Neural progenitor cell (in vitro differentiated cells): ENCODE measurements at regions not wholly inside any gene's neighbourhood (a gene's known extent, or its start where the extent isn't known, plus 50 kb on each side); places are given as distances from the start of the nearest gene placed in this dataset.

Experiments
- DNase-seq: peaks from one replicate; pipeline ENCODE4 v3.0.0-alpha.2; 2016; ENCODE audit warnings: low spot score
- H2AFZ ChIP-seq: fragments of 200-600 bp; sonication (generic); replicated peaks from 2 replicates; pipeline ENCODE4 v1.6.1; 2016; ENCODE audit warnings: antibody characterized with exemption
- H3F3A ChIP-seq: fragments of 200-600 bp; sonication (generic); 2 replicates; pipeline ENCODE4 v1.6.1; 2016; ENCODE audit warnings: antibody characterized with exemption, low read depth
- H3K27ac ChIP-seq: fragments of 200-600 bp; sonication (generic); 2 replicates; pipeline ENCODE4 v1.5.1; 2016; ENCODE audit warnings: mild to moderate bottlenecking
- H3K27me3 ChIP-seq: fragments of 200-600 bp; sonication (generic); 2 replicates; pipeline ENCODE4 v1.6.1; 2016; ENCODE audit warnings: mild to moderate bottlenecking, moderate library complexity
- H3K36me3 ChIP-seq: fragments of 200-600 bp; sonication (generic); 2 replicates; pipeline ENCODE4 v1.5.1; 2016
- H3K4me1 ChIP-seq: fragments of 200-600 bp; sonication (generic); 2 replicates; pipeline ENCODE4 v1.6.1; 2016; ENCODE audit warnings: mixed run types
- H3K4me2 ChIP-seq: fragments of 200-600 bp; sonication (generic); 2 replicates; pipeline ENCODE4 v1.6.1; 2016
- H3K4me3 ChIP-seq: fragments of 200-600 bp; sonication (generic); 2 replicates; pipeline ENCODE4 v1.5.1; 2016
- H3K79me2 ChIP-seq: fragments of 200-600 bp; sonication (generic); 2 replicates; pipeline ENCODE4 v1.6.1; 2016; ENCODE audit warnings: low read depth
- H3K9ac ChIP-seq: fragments of 200-600 bp; sonication (generic); 2 replicates; pipeline ENCODE4 v1.6.1; 2016
- H3K9me3 ChIP-seq: fragments of 200-600 bp; sonication (generic); 2 replicates; pipeline ENCODE4 v1.5.1; 2016; ENCODE audit warnings: low read depth
- H4K20me1 ChIP-seq: fragments of 200-600 bp; sonication (generic); 2 replicates; pipeline ENCODE4 v1.6.1; 2016; ENCODE audit warnings: low read depth
- H3K27ac Mint-ChIP-seq: 3 replicates; pipeline ENCODE4 v1.8.0; 2021; ENCODE audit warnings: mixed read lengths
- H3K27me3 Mint-ChIP-seq: 2 replicates; pipeline ENCODE4 v1.8.0; 2022; ENCODE audit warnings: low read depth, mild to moderate bottlenecking, inconsistent platforms, moderate library complexity, mixed read lengths; ENCODE audit not compliant: insufficient read depth
- H3K36me3 Mint-ChIP-seq: 3 replicates; pipeline ENCODE4 v1.8.0; 2021; ENCODE audit warnings: mixed read lengths
- H3K4me1 Mint-ChIP-seq: 3 replicates; pipeline ENCODE4 v1.8.0; 2021; ENCODE audit warnings: mixed read lengths
- H3K4me3 Mint-ChIP-seq: 3 replicates; pipeline ENCODE4 v1.8.0; 2021; ENCODE audit warnings: mild to moderate bottlenecking, moderate library complexity, mixed read lengths
- H3K9me3 Mint-ChIP-seq: 3 replicates; pipeline ENCODE4 v1.8.0; 2020; ENCODE audit warnings: mixed read lengths
- CTCF ChIP-seq: fragments of 200-600 bp; sonication (generic); IDR thresholded peaks from 2 replicates; pipeline ENCODE4 v1.5.1; 2017; ENCODE audit warnings: antibody characterized with exemption, mild to moderate bottlenecking
- EZH2 ChIP-seq: fragments of 200-600 bp; sonication (generic); IDR thresholded peaks from 2 replicates; pipeline ENCODE4 v1.6.1; 2017; ENCODE audit warnings: antibody characterized with exemption, mild to moderate bottlenecking, moderate library complexity
- EZH2phosphoT487 ChIP-seq: fragments of 200-600 bp; sonication (generic); IDR thresholded peaks from 2 replicates; pipeline ENCODE4 v1.6.1; 2017; ENCODE audit warnings: antibody characterized with exemption

- H3K9me3 ChIP-seq = no peaks in the 10 kb centered on the region
- DNase-seq = no peak
- Mint-ChIP-seq H3K9me3 (peaks cover 23% of the 10 kb centered on the region), H3K4me3 (no peak overlapping the region), H3K4me1 (no peaks in the 10 kb centered on the region), H3K36me3 (peaks cover 7% of the 10 kb centered on the region), H3K27ac (no peak overlapping the region), H3K27me3 (no peaks in the 10 kb centered on the region)
- H3K4me2 ChIP-seq = no peak overlapping the region
- no peak for TF ChIP-seq EZH2
- TF ChIP-seq EZH2phosphoT487 = no peak
- no peak for TF ChIP-seq CTCF
- H3K4me1 ChIP-seq = no peaks in the 10 kb centered on the region
- no peaks in the 10 kb centered on the region for H3K27me3 ChIP-seq
- no peak overlapping the region for H2AFZ ChIP-seq
- no peak overlapping the region for H3K4me3 ChIP-seq
- no peaks in the 10 kb centered on the region for H4K20me1 ChIP-seq
- H3F3A ChIP-seq = no peaks in the 10 kb centered on the region
- H3K79me2 ChIP-seq = no peaks in the 10 kb centered on the region
- no peak overlapping the region for H3K9ac ChIP-seq
- H3K27ac ChIP-seq = no peak overlapping the region
- no peaks in the 10 kb centered on the region for H3K36me3 ChIP-seq
These were observed 465.7 kb upstream of the TENM3 start for GRCh38 chr4:181777518-181777917.

GRCh38 chr4:181784881-181785280 lies 458.3 kb upstream of the TENM3 start:
- H3F3A ChIP-seq = no peaks in the 10 kb centered on the region
- TF ChIP-seq CTCF (no peak), EZH2 (no peak), EZH2phosphoT487 (no peak)
- H3K4me2 ChIP-seq = no peak overlapping the region
- no peak overlapping the region for H3K27ac Mint-ChIP-seq
- H3K27ac ChIP-seq = no peak overlapping the region
- H3K9ac ChIP-seq = no peak overlapping the region
- H3K36me3 ChIP-seq = no peaks in the 10 kb centered on the region
- no peak overlapping the region for H3K4me3 Mint-ChIP-seq
- DNase-seq = peak; percentile 39
- H3K4me1 Mint-ChIP-seq = peaks cover 17% of the 10 kb centered on the region
- H3K79me2 ChIP-seq = no peaks in the 10 kb centered on the region
- H3K9me3 ChIP-seq = no peaks in the 10 kb centered on the region
- H4K20me1 ChIP-seq = no peaks in the 10 kb centered on the region
- no peak overlapping the region for H2AFZ ChIP-seq
- H3K4me1 ChIP-seq = peaks cover 13% of the 10 kb centered on the region
- peaks cover 14% of the 10 kb centered on the region for H3K36me3 Mint-ChIP-seq
- peaks cover 2% of the 10 kb centered on the region for H3K27me3 Mint-ChIP-seq
- peaks cover 40% of the 10 kb centered on the region for H3K9me3 Mint-ChIP-seq
- no peak overlapping the region for H3K4me3 ChIP-seq
- no peaks in the 10 kb centered on the region for H3K27me3 ChIP-seq

- Mint-ChIP-seq H3K27ac (peak overlapping the region; percentile 99), H3K4me3 (peak overlapping the region; percentile 57), H3K36me3 (peaks cover 4% of the 10 kb centered on the region), H3K27me3 (no peaks in the 10 kb centered on the region), H3K9me3 (peaks cover 24% of the 10 kb centered on the region), H3K4me1 (peaks cover 46% of the 10 kb centered on the region)
- no peaks in the 10 kb centered on the region for H3K27me3 ChIP-seq
- H3K9me3 ChIP-seq = no peaks in the 10 kb centered on the region
- H3K4me3 ChIP-seq = no peak overlapping the region
- peak overlapping the region; percentile 2 for H2AFZ ChIP-seq
- H4K20me1 ChIP-seq = no peaks in the 10 kb centered on the region
- H3K36me3 ChIP-seq = no peaks in the 10 kb centered on the region
- no peak overlapping the region for H3K9ac ChIP-seq
- TF ChIP-seq CTCF (no peak), EZH2phosphoT487 (no peak), EZH2 (no peak)
- no peak overlapping the region for H3K27ac ChIP-seq
- no peak overlapping the region for H3K4me2 ChIP-seq
- no peak for DNase-seq
- H3F3A ChIP-seq = no peaks in the 10 kb centered on the region
- peaks cover 15% of the 10 kb centered on the region for H3K4me1 ChIP-seq
- no peaks in the 10 kb centered on the region for H3K79me2 ChIP-seq
These were observed 450.6 kb upstream of the TENM3 start for GRCh38 chr4:181792641-181793040.
